ENCODE measurements at regions not wholly inside any gene's neighbourhood (a gene's known extent, or its start where the extent isn't known, plus 50 kb on each side); places are given as distances from the start of the nearest gene placed in this dataset.

- TF ChIP-seq GATA2 (IDR thresholded peaks at IDR 0.05; ENCODE audit: low read depth, low read length) (no peak), GATA3 (IDR thresholded peaks at IDR 0.05; ENCODE audit: low read depth, low read length) (no peak)
These were observed 325.6 kb upstream of the AZI2 start for GRCh38 chr3:28674212-28674611.

- TF ChIP-seq GATA3 (IDR thresholded peaks at IDR 0.05; ENCODE audit: low read depth, low read length) (no peak), GATA2 (IDR thresholded peaks at IDR 0.05; ENCODE audit: low read depth, low read length) (no peak)
These were observed 329.0 kb upstream of the AZI2 start for GRCh38 chr3:28677581-28677980.

- TF ChIP-seq GATA2 (IDR thresholded peaks at IDR 0.05; ENCODE audit: low read depth, low read length) (no peak), GATA3 (IDR thresholded peaks at IDR 0.05; ENCODE audit: low read depth, low read length) (no peak)
These were observed 329.5 kb upstream of the AZI2 start for GRCh38 chr3:28678086-28678485.

- TF ChIP-seq GATA3 (IDR thresholded peaks at IDR 0.05; ENCODE audit: low read depth, low read length) (no peak), GATA2 (IDR thresholded peaks at IDR 0.05; ENCODE audit: low read depth, low read length) (no peak)
These were observed 331.4 kb upstream of the AZI2 start for GRCh38 chr3:28680050-28680449.

- TF ChIP-seq GATA3 (IDR thresholded peaks at IDR 0.05; ENCODE audit: low read depth, low read length) (no peak), GATA2 (IDR thresholded peaks at IDR 0.05; ENCODE audit: low read depth, low read length) (no peak)
These were observed 333.5 kb upstream of the AZI2 start for GRCh38 chr3:28682121-28682520.

- TF ChIP-seq GATA3 (IDR thresholded peaks at IDR 0.05; ENCODE audit: low read depth, low read length): no peak
- no peak for TF ChIP-seq GATA2 (IDR thresholded peaks at IDR 0.05; ENCODE audit: low read depth, low read length)
These were observed 341.6 kb upstream of the AZI2 start for GRCh38 chr3:28690176-28690575.

GRCh38 chr3:28698706-28699105 is 350.1 kb upstream of the AZI2 start:
- TF ChIP-seq GATA3 (IDR thresholded peaks at IDR 0.05; ENCODE audit: low read depth, low read length): no peak
- no peak for TF ChIP-seq GATA2 (IDR thresholded peaks at IDR 0.05; ENCODE audit: low read depth, low read length)

- TF ChIP-seq GATA2 (IDR thresholded peaks at IDR 0.05; ENCODE audit: low read depth, low read length): no peak
- TF ChIP-seq GATA3 (IDR thresholded peaks at IDR 0.05; ENCODE audit: low read depth, low read length): no peak
These were observed 350.7 kb upstream of the AZI2 start for GRCh38 chr3:28699283-28699682.

GRCh38 chr3:28700728-28701127 is 352.1 kb upstream of the AZI2 start:
- no peak for TF ChIP-seq GATA2 (IDR thresholded peaks at IDR 0.05; ENCODE audit: low read depth, low read length)
- no peak for TF ChIP-seq GATA3 (IDR thresholded peaks at IDR 0.05; ENCODE audit: low read depth, low read length)

- no peak for TF ChIP-seq GATA2 (IDR thresholded peaks at IDR 0.05; ENCODE audit: low read depth, low read length)
- no peak for TF ChIP-seq GATA3 (IDR thresholded peaks at IDR 0.05; ENCODE audit: low read depth, low read length)
These were observed 355.2 kb upstream of the AZI2 start for GRCh38 chr3:28703843-28704242.

- TF ChIP-seq GATA2 (IDR thresholded peaks at IDR 0.05; ENCODE audit: low read depth, low read length) (no peak), GATA3 (IDR thresholded peaks at IDR 0.05; ENCODE audit: low read depth, low read length) (no peak)
These were observed 362.7 kb upstream of the AZI2 start for GRCh38 chr3:28711293-28711692.

- TF ChIP-seq GATA2 (IDR thresholded peaks at IDR 0.05; ENCODE audit: low read depth, low read length): no peak
- no peak for TF ChIP-seq GATA3 (IDR thresholded peaks at IDR 0.05; ENCODE audit: low read depth, low read length)
These were observed 368.3 kb upstream of the AZI2 start for GRCh38 chr3:28716939-28717338.

- TF ChIP-seq GATA3 (IDR thresholded peaks at IDR 0.05; ENCODE audit: low read depth, low read length): no peak
- no peak for TF ChIP-seq GATA2 (IDR thresholded peaks at IDR 0.05; ENCODE audit: low read depth, low read length)
These were observed 369.6 kb upstream of the AZI2 start for GRCh38 chr3:28718074-28718849.

- TF ChIP-seq GATA2 (IDR thresholded peaks at IDR 0.05; ENCODE audit: low read depth, low read length): no peak
These were observed 378.2 kb upstream of the AZI2 start for GRCh38 chr3:28726840-28727239.

- no peak for TF ChIP-seq GATA3 (IDR thresholded peaks at IDR 0.05; ENCODE audit: low read depth, low read length)
- no peak for TF ChIP-seq GATA2 (IDR thresholded peaks at IDR 0.05; ENCODE audit: low read depth, low read length)
These were observed 378.7 kb upstream of the AZI2 start for GRCh38 chr3:28727307-28727706.

GRCh38 chr3:28738425-28738824 is 389.8 kb upstream of the AZI2 start:
- TF ChIP-seq GATA2 (IDR thresholded peaks at IDR 0.05; ENCODE audit: low read depth, low read length) (no peak), GATA3 (IDR thresholded peaks at IDR 0.05; ENCODE audit: low read depth, low read length) (no peak)

Data from SH-SY5Y (cell line).